ENCODE measurements at regions not wholly inside any gene's neighbourhood (a gene's known extent, or its start where the extent isn't known, plus 50 kb on each side); places are given as distances from the start of the nearest gene placed in this dataset.

DNA sequence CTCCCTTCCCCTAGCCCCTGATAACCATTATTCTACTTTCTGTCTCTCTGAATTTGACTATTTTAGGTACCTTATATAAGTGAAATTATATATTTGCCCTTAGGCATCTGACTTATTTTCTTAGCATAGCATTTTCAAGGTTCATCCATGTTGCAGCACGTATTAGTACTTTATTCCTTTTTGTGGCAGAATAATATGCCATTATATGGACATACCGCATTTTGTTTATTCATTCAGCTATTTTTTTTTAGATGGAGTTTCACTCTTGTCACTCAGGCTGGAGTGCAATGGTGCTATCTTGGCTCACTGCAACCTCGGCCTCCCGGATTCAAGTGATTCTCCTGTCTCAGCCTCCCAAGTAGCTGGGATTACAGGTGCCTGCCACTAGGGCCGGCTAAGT is 326.2 kb upstream of the PLXNA2 start:
- H3K27ac ChIP-seq: no peak overlapping the region
- TF ChIP-seq, protein P1, sequence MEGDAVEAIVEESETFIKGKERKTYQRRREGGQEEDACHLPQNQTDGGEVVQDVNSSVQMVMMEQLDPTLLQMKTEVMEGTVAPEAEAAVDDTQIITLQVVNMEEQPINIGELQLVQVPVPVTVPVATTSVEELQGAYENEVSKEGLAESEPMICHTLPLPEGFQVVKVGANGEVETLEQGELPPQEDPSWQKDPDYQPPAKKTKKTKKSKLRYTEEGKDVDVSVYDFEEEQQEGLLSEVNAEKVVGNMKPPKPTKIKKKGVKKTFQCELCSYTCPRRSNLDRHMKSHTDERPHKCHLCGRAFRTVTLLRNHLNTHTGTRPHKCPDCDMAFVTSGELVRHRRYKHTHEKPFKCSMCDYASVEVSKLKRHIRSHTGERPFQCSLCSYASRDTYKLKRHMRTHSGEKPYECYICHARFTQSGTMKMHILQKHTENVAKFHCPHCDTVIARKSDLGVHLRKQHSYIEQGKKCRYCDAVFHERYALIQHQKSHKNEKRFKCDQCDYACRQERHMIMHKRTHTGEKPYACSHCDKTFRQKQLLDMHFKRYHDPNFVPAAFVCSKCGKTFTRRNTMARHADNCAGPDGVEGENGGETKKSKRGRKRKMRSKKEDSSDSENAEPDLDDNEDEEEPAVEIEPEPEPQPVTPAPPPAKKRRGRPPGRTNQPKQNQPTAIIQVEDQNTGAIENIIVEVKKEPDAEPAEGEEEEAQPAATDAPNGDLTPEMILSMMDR (IDR thresholded peaks at IDR 0.05): no peak
- no peak for TF ChIP-seq ZFX (IDR thresholded peaks at IDR 0.05; ENCODE audit: borderline replicate concordance)

DNA sequence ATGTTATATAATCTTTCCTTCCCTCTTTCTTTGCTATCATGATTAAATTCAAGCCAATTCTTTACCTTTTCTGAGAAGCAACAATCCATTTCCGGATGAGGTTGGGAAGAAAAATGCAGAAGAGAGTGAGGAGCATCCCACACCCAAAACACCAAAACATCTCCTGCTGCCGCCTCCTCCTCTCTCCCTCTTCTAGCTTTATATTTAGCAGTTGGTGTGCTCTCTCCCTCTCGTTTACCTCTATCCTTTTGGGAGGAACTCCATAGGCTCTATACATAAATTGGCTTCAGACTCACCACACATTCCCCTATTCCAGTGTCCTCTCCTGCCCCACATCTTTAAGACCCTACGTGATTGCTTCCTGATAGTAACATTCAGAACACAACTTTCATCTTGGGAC is 332.2 kb upstream of the PLXNA2 start:
- H3K27ac ChIP-seq: no peak overlapping the region
- TF ChIP-seq, protein P1 (IDR thresholded peaks at IDR 0.05): no peak
- TF ChIP-seq ZFX (IDR thresholded peaks at IDR 0.05; ENCODE audit: borderline replicate concordance): no peak

DNA sequence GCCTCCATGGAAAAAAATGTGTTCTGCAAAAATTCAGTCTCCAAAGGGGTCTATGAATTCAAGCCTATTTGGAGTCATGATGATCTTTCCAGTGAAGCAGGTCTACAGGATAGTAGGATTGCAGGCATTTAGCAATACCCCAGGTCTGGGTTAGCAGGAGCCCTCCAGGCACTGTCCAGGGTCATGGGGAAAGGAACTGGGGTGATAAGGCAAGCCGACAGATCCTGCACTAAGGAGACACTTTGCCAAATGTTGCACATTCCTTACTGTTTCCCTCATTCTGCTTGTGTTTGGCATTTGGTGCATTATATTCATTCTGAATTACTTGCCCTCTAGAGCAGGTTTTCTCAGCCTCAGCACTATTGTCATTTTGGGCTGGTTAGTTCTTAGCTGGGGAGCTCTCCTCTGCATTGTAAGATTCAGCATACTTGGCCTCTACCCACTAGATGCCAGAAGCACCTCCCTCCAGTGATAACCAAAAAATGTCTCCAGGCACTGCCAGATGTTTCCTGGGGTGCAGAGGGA is 333.3 kb upstream of the PLXNA2 start:
- H3K27ac ChIP-seq: no peak overlapping the region
- TF ChIP-seq, protein P1 (IDR thresholded peaks at IDR 0.05): no peak
- TF ChIP-seq ZFX (IDR thresholded peaks at IDR 0.05; ENCODE audit: borderline replicate concordance): no peak

DNA sequence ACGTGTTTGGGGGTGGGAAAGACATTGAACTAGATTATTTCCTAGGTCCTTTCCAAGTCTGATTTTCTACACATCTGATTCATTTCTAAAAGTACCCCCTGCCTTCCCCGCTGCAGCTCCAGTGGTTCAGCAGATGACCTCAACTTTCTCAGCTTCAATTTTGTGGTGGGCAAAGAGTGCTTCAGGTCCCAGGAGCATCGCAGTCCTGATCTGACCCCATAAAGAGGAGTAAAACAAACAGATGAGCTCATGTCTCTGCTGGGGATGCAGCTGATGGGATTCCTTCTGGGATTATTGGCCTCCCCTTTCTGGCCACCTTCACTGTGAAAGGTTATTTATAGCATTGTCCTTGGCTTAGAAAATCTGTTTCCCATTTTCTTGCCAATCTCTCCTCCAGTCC is 337.0 kb upstream of the PLXNA2 start:
- no peak overlapping the region for H3K27ac ChIP-seq
- TF ChIP-seq ZFX (IDR thresholded peaks at IDR 0.05; ENCODE audit: borderline replicate concordance): no peak
- TF ChIP-seq, protein P1 (IDR thresholded peaks at IDR 0.05): no peak

DNA sequence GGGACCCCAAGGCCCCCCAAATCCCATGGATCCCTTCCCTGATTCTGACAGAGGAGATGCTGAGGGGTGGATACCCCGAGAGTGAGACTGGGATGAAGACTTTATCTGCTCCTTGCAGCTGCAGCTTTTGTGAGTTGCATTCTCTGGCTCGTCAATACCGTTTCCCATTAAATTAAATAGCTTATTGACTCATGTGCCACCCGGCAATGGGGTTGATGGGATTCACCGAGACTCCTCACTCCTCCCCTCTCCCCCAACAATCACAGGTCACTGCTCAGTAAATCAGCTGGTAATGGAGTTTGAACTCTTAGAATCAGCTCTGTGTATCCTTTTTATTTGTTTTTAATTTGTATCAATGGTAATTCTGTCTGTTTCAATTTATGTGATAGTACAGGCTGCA is 337.5 kb upstream of the PLXNA2 start:
- TF ChIP-seq ZFX (IDR thresholded peaks at IDR 0.05; ENCODE audit: borderline replicate concordance): no peak
- TF ChIP-seq, protein P1 (IDR thresholded peaks at IDR 0.05): no peak

DNA sequence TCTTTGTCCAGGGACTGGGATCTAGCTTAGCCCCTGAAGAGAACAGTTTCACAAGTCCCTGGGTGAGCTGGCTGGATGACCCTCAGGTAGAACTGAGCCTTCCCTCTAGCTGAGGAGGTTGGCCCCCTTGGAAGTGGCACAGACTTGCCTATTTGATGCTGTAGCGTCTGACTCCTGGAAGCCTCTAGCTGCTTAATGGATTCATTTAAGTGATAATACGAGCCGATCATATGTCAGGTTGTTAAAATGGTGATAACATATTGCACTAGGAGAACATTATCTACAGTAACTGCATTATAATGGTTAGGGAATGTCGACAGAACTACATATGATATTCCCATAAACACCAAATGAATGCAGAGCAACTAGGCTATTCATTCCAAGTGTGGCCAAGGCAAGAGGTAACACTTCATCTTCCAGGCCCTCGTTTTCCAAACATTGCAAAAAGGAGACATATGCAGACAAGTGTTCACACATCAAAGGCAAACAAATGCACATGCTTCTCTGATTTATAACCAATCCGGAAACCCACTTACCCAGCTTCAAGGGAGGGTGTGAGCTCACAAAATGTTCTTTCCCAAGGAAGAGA is 340.1 kb upstream of the PLXNA2 start:
- TF ChIP-seq ZFX (IDR thresholded peaks at IDR 0.05; ENCODE audit: borderline replicate concordance): no peak
- TF ChIP-seq, protein P1 (IDR thresholded peaks at IDR 0.05): no peak
- H3K27ac ChIP-seq: no peak overlapping the region

More for the DNA sequence above, 337.5 kb upstream of the PLXNA2 start:
- H3K27ac ChIP-seq: no peak overlapping the region

DNA sequence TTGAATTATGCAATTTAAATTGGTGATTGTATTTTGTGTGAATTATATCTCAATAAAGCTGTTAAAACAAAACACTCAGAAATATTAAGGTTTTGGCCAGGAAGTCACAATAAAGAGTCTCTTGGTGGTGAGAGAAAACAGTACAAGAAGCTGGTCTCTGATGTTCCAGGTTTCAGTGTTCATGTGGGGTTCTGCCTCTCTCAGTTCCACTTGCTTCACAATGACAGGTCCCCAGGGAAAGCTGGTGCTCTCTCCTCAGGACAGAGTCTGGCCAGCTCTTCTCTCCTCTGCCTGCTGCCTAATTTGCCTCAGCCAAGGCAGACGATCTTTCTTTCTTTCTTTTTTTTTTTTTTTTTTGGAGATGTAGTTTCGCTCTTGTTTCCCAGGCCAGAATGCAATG is 342.9 kb upstream of the PLXNA2 start:
- TF ChIP-seq, protein P1 (IDR thresholded peaks at IDR 0.05): no peak
- TF ChIP-seq ZFX (IDR thresholded peaks at IDR 0.05; ENCODE audit: borderline replicate concordance): no peak
- H3K27ac ChIP-seq: no peak overlapping the region
